K562 (cell line): ENCODE measurements at regions not wholly inside any gene's neighbourhood (a gene's known extent, or its start where the extent isn't known, plus 50 kb on each side); places are given as distances from the start of the nearest gene placed in this dataset.

Experiments
- ATAC-seq: fragments of 200-7000 bp; cut with Tn5 transposase; 3 replicates; pipeline ENCODE4 v1.9.1; 2020; ENCODE audit warnings: moderate library complexity
- BruUV-seq: library from RNA; stranded (reverse); fragments of 400-500 nt; replicated peaks from 2 replicates; lab custom pipeline; 2021; lab: Mats Ljungman, UMichigan
- CTCF ChIA-PET: fragments of 300-600 bp; formaldehyde crosslinking; extraction: SDS; loops from one replicate; lab custom pipeline; 2021; ENCODE audit warnings: low intra/inter-chr PET ratio; lab: Yijun Ruan, JAX
- POLR2A ChIA-PET: fragments of 300-600, 350-650 bp; sonication (Branson Sonifier 250); formaldehyde crosslinking; extraction: SDS; loops from one replicate; lab custom pipeline; 2021; ENCODE audit warnings: antibody characterized with exemption, inconsistent platforms; lab: Yijun Ruan, JAX
- DNase-seq, 4 experiments: peaks; one replicate each; pipeline versions ENCODE4 v3.0.0 to v3.0.0-alpha.2; 2011 to 2018; ENCODE audit warnings: low spot score in 3 of 4, mixed read lengths in 3 of 4; ENCODE audit errors: extremely low read depth in 1 of 4
- FAIRE-seq: peaks from 2 replicates; lab custom pipeline; 2011; peaks lifted over from hg19 to GRCh38; lab: Jason Lieb, UNC
- H2AFZ ChIP-seq: 2 replicates; pipeline ENCODE4 v1.6.0; 2011; ENCODE audit warnings: low read depth, low read length, control low read depth, inconsistent platforms
- H3K27ac ChIP-seq: fragments of 200-600 bp; 3 replicates; pipeline ENCODE4 v1.8.0; 2011; ENCODE audit warnings: low read depth, mild to moderate bottlenecking, control low read depth, inconsistent platforms, low read length, moderate library complexity, mixed read lengths; ENCODE audit errors: extremely low read depth
- H3K27me3 ChIP-seq, 2 experiments: fragments of 300-600 bp in 1 of 2; 2 replicates in 1 of 2; 3 replicates in 1 of 2; pipeline versions ENCODE4 v1.6.0 to v1.8.0; 2011; ENCODE audit warnings: inconsistent platforms in 2 of 2, low read length in 2 of 2, mild to moderate bottlenecking in 1 of 2, mixed read lengths in 1 of 2, moderate library complexity in 1 of 2; ENCODE audit not compliant: control insufficient read depth in 2 of 2, insufficient read depth in 2 of 2
- H3K36me3 ChIP-seq: fragments of 300-600 bp; 3 replicates; pipeline ENCODE4 v1.8.0; 2011; ENCODE audit warnings: mild to moderate bottlenecking, low read length, inconsistent platforms; ENCODE audit not compliant: control insufficient read depth, insufficient read depth
- H3K4me1 ChIP-seq, 2 experiments: fragments of 200-600 bp in 1 of 2; replicated peaks in 1 of 2; 2 replicates in 1 of 2; 3 replicates in 1 of 2; pipeline versions ENCODE4 v1.5.1 to v1.8.0; 2011; ENCODE audit warnings: inconsistent platforms in 2 of 2, low read length in 2 of 2, mild to moderate bottlenecking in 1 of 2, mixed read lengths in 1 of 2, moderate library complexity in 1 of 2; ENCODE audit not compliant: control insufficient read depth in 2 of 2, insufficient read depth in 2 of 2
- H3K4me2 ChIP-seq: 2 replicates; pipeline ENCODE4 v1.6.1; 2011; ENCODE audit warnings: low read length, control low read depth, inconsistent platforms, mixed read lengths; ENCODE audit not compliant: insufficient read depth
- H3K4me3 ChIP-seq: fragments of 200-600 bp; sonication (generic), shearing (Covaris generic); 2 replicates; pipeline ENCODE4 v1.5.1; 2016; ENCODE audit warnings: control low read depth, inconsistent platforms
- H3K79me2 ChIP-seq: fragments of 200-600 bp; 3 replicates; pipeline ENCODE4 v1.8.0; 2011; ENCODE audit warnings: low read length, inconsistent platforms; ENCODE audit not compliant: control insufficient read depth, insufficient read depth
- H3K9ac ChIP-seq, 2 experiments: 2 replicates each; pipeline versions ENCODE4 v1.6.0 to v1.6.1; 2011; ENCODE audit warnings: low read depth in 2 of 2, low read length in 2 of 2, control low read depth in 1 of 2, inconsistent platforms in 1 of 2, mild to moderate bottlenecking in 1 of 2, mixed read lengths in 1 of 2; ENCODE audit not compliant: insufficient read depth in 1 of 2
- H3K9me1 ChIP-seq: one replicate; pipeline ENCODE4 v1.6.0; 2011; ENCODE audit warnings: inconsistent platforms, mild to moderate bottlenecking, low read length, moderate library complexity; ENCODE audit not compliant: control insufficient read depth, insufficient read depth
- H3K9me3 ChIP-seq: replicated peaks from 2 replicates; pipeline ENCODE4 v1.5.1; 2011; ENCODE audit warnings: low read depth, low read length, inconsistent platforms; ENCODE audit not compliant: control insufficient read depth, insufficient read depth
- H4K20me1 ChIP-seq: replicated peaks from 2 replicates; pipeline ENCODE4 v1.6.1; 2011; ENCODE audit warnings: low read length, inconsistent platforms, mixed read lengths; ENCODE audit not compliant: control insufficient read depth, insufficient read depth
- BACH1 ChIP-seq: fragments of 200-800 bp; sonication (Bioruptor generic); IDR thresholded peaks from 2 replicates; pipeline ENCODE4 v1.6.1; 2016; ENCODE audit warnings: missing genetic modification characterization, missing compliant biosample characterization
- CXXC5 ChIP-seq: fragments of 250-450 bp; sonication (Bioruptor Pico); IDR thresholded peaks from 2 replicates; pipeline ENCODE4 v1.8.0; 2022; ENCODE audit warnings: inconsistent platforms, mild to moderate bottlenecking, moderate library complexity
- ESRRB ChIP-seq: fragments of 250-450 bp; sonication (Bioruptor Pico); IDR thresholded peaks from 2 replicates; pipeline ENCODE4 v1.5.0; 2020; ENCODE audit warnings: mild to moderate bottlenecking, moderate library complexity, borderline replicate concordance
- GABPA ChIP-seq: fragments of 200-800 bp; sonication (Bioruptor generic); conservative IDR thresholded peaks from 2 replicates; pipeline ENCODE4 v1.6.1; 2016; ENCODE audit warnings: low read depth, missing genetic modification characterization, missing compliant biosample characterization
- HDAC8 ChIP-seq: fragments of 450-650 bp; IDR thresholded peaks from 2 replicates; pipeline ENCODE4 v1.6.1; 2016; ENCODE audit warnings: mild to moderate bottlenecking, missing genetic modification characterization, moderate library complexity, missing compliant biosample characterization
- HNRNPUL1 ChIP-seq: fragments of 200-400 bp; formaldehyde crosslinking; IDR thresholded peaks from 2 replicates; pipeline ENCODE4 v1.6.1; 2017; ENCODE audit warnings: low read length
- KLF16 ChIP-seq: IDR thresholded peaks from 2 replicates; pipeline ENCODE4 v1.6.1; 2016; ENCODE audit warnings: antibody characterized with exemption
- MECOM ChIP-seq: fragments of 250-450 bp; sonication (Bioruptor Pico); IDR thresholded peaks from 2 replicates; pipeline ENCODE4 v1.8.0; 2022; ENCODE audit warnings: inconsistent platforms
- TEAD1 ChIP-seq, 2 experiments: fragments of 450-650 bp in 1 of 2; sonication (generic) in 1 of 2; formaldehyde crosslinking; IDR thresholded peaks; 2 replicates each; pipeline versions ENCODE4 v1.4.0 to v1.8.0; 2020 to 2022; ENCODE audit warnings: mild to moderate bottlenecking in 2 of 2, missing genetic modification reagents in 1 of 2
- TFAP4 ChIP-seq: sonication (generic); formaldehyde crosslinking; IDR thresholded peaks from 2 replicates; pipeline ENCODE4 v1.8.0; 2022; ENCODE audit warnings: missing genetic modification reagents, mild to moderate bottlenecking, moderate library complexity, borderline replicate concordance
- ZNF436 ChIP-seq: fragments of 250-450, 450-650 bp; sonication (Bioruptor Pico); formaldehyde crosslinking; IDR thresholded peaks from 2 replicates; pipeline ENCODE4 v1.7.0; 2020; ENCODE audit warnings: mild to moderate bottlenecking
- ZNF76 ChIP-seq: fragments of 250-450 bp; sonication (Bioruptor Pico); IDR thresholded peaks from 2 replicates; pipeline ENCODE4 v1.4.0; 2020; ENCODE audit warnings: mild to moderate bottlenecking, moderate library complexity, borderline replicate concordance
- WGBS: fragments of 100-300 bp; shearing (Covaris generic); methylation state at CpG from one replicate; pipeline ENCODE4 v1.1.6; 2016; ENCODE audit warnings: low coverage, mixed read lengths; ENCODE audit not compliant: insufficient coverage; ENCODE audit errors: missing lambda C conversion rate; 5-methylcytosine and 5-hydroxymethylcytosine counted together
- in situ Hi-C: fragments of 300-500 bp; cut with MboI; formaldehyde crosslinking; loops from 4 replicates; pipeline ENCODE4 v1.15.0; 2018; ENCODE audit warnings: inconsistent platforms, mixed read lengths
- intact Hi-C: fragments of 100-400 bp; cut with micrococcal nuclease; formaldehyde crosslinking; loops from 2 replicates; pipeline ENCODE4 v1.14.2; 2022
- TF ChIP-seq, protein P1 (sequence below), 2 experiments: fragments of 450-650 bp; conservative IDR thresholded peaks; 2 replicates each; pipeline ENCODE4 v1.6.1; 2017; ENCODE audit warnings: mild to moderate bottlenecking in 2 of 2, moderate library complexity in 2 of 2
- TF ChIP-seq, protein P2 (sequence below): fragments of 450-650 bp; IDR thresholded peaks from 2 replicates; pipeline ENCODE4 v1.6.1; 2018; ENCODE audit not compliant: partially characterized antibody

DNA sequence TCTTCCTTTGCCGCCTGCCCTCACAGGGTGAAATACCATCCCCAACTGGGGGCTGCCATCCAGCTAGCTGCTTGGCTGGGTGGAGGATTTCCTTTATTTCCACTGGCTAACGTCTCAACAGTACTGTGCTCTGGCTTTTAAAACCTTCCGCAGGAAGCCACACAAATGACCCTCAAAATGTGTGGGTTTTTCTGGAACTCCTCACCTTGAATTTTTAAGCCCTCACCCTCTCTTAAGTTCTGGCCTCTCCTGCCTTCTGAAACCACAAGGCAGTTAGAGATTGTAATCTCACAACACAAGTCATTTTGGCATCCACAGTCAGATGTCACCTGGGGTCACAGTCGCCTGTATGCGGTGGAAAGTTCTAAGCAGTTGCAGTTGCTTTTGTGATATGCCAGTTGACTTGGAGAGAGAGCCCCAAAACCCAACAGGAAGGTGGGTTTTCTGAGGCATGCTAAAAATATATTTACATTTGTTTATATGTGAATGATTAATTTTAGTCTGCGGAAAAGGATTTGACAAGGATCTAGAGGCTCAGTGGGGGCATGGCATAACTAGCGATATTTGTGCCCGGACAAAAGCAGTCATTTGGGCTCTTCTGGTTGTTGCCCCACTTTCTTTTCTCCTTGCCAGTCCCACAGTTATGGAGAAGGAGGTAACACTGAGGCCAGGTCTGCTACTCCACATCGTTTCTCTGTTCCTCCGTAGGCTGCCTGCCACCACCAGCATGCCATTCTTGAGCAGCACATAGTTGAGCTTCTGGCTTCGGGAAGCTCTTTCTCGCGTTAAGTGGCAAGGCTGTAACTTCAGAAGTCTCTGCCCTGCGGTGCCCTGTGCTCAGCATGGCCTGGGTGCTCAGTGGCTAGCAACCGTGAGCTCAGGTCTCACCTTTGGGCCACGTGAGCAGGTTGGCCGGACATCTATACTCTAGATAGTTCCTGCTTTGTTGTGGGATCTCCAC lies 335.3 kb downstream of the CD83 start:
- no peak overlapping the region for H3K4me3 ChIP-seq
- intact Hi-C loops: loop anchor here (5.0 kb wide), 1 partner anchor 259 kb away; no protein-coding TSS in a partner anchor
- in situ Hi-C loops: no loop called here
- ChIA-PET POLR2A (interaction anchor here (1.1 kb wide), 1 partner anchor 32 kb away, joined by 4 read pairs; no protein-coding TSS in a partner anchor), CTCF (no interaction called here)
- peaks cover 2% of the 10 kb centered on the region; the same call in 1 of the 2 replicates for H3K9me3 ChIP-seq
- no peaks in the 10 kb centered on the region for H4K20me1 ChIP-seq
- H3K79me2 ChIP-seq: no peaks in the 10 kb centered on the region
- ATAC-seq: peak; percentile 70
- peaks cover 38 to 69% of the 10 kb centered on the region in 2 experiments for H3K4me1 ChIP-seq
- TSS peak; percentile 44 for BruUV-seq
- no peaks in the 10 kb centered on the region for H3K27me3 ChIP-seq
- H3K9me1 ChIP-seq: peaks cover 3% of the 10 kb centered on the region
- H3K9ac ChIP-seq: peak overlapping the region; percentile 49 to 65; a peak in 3 of 4 replicates
- peak overlapping the region; percentile 77 for H3K27ac ChIP-seq
- peak overlapping the region; percentile 76 for H2AFZ ChIP-seq
- FAIRE-seq: peak; percentile 83
- peak; percentile 40 to 88 (median 62) for DNase-seq
- H3K36me3 ChIP-seq: no peaks in the 10 kb centered on the region
- 46% methylated on average over 17 of the region's 17 CpGs for WGBS
- peak overlapping the region; percentile 42 for H3K4me2 ChIP-seq
- TF ChIP-seq ZNF76 (CRISPR knock-in tag): no peak
- TF ChIP-seq, protein P1, sequence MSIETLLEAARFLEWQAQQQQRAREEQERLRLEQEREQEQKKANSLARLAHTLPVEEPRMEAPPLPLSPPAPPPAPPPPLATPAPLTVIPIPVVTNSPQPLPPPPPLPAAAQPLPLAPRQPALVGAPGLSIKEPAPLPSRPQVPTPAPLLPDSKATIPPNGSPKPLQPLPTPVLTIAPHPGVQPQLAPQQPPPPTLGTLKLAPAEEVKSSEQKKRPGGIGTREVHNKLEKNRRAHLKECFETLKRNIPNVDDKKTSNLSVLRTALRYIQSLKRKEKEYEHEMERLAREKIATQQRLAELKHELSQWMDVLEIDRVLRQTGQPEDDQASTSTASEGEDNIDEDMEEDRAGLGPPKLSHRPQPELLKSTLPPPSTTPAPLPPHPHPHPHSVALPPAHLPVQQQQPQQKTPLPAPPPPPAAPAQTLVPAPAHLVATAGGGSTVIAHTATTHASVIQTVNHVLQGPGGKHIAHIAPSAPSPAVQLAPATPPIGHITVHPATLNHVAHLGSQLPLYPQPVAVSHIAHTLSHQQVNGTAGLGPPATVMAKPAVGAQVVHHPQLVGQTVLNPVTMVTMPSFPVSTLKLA (conservative IDR thresholded peaks at IDR 0.05): no peak; a peak in 1 of 4 replicates
- peak; percentile 27; the same call in 1 of the 2 replicates for TF ChIP-seq TFAP4 (CRISPR knock-in tag)
- TF ChIP-seq HNRNPUL1: peak; percentile 81; the same call in 1 of the 2 replicates
- TF ChIP-seq ZNF436: no peak
- peak; percentile 62; the same call in 1 of the 2 replicates for TF ChIP-seq MECOM (CRISPR knock-in tag)
- TF ChIP-seq KLF16: peak; percentile 46; the same call in 1 of the 2 replicates
- TF ChIP-seq GABPA (tag): peak; percentile 13; the same call in 1 of the 2 replicates
- TF ChIP-seq HDAC8 (tag): peak; percentile 83
- TF ChIP-seq CXXC5 (CRISPR knock-in tag): peak; percentile 60; the same call in 1 of the 2 replicates
- TF ChIP-seq TEAD1 (CRISPR knock-in tag; IDR thresholded peaks at IDR 0.05): peak in 1 of 2 experiments; percentile 72; a peak in 1 of 4 replicates
- TF ChIP-seq ESRRB: no peak
- peak; percentile 63; the same call in 1 of the 2 replicates for TF ChIP-seq BACH1 (tag)
- TF ChIP-seq, protein P2, sequence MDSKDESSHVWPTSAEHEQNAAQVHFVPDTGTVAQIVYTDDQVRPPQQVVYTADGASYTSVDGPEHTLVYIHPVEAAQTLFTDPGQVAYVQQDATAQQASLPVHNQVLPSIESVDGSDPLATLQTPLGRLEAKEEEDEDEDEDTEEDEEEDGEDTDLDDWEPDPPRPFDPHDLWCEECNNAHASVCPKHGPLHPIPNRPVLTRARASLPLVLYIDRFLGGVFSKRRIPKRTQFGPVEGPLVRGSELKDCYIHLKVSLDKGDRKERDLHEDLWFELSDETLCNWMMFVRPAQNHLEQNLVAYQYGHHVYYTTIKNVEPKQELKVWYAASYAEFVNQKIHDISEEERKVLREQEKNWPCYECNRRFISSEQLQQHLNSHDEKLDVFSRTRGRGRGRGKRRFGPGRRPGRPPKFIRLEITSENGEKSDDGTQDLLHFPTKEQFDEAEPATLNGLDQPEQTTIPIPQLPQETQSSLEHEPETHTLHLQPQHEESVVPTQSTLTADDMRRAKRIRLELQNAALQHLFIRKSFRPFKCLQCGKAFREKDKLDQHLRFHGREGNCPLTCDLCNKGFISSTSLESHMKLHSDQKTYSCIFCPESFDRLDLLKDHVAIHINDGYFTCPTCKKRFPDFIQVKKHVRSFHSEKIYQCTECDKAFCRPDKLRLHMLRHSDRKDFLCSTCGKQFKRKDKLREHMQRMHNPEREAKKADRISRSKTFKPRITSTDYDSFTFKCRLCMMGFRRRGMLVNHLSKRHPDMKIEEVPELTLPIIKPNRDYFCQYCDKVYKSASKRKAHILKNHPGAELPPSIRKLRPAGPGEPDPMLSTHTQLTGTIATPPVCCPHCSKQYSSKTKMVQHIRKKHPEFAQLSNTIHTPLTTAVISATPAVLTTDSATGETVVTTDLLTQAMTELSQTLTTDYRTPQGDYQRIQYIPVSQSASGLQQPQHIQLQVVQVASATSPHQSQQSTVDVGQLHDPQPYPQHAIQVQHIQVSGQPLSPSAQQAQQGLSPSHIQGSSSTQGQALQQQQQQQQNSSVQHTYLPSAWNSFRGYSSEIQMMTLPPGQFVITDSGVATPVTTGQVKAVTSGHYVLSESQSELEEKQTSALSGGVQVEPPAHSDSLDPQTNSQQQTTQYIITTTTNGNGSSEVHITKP: peak; percentile 97
